NCI-H2196 (cell line): ENCODE measurements at regions not wholly inside any gene's neighbourhood (a gene's known extent, or its start where the extent isn't known, plus 50 kb on each side); places are given as distances from the start of the nearest gene placed in this dataset.
A peak's percentile ranks its signal among the peaks of the same experiment; 100 is the strongest.

Experiments
- DNase-seq: peaks from one replicate; lab custom pipeline; 2025; ENCODE audit not compliant: unreplicated experiment; lab: John Stamatoyannopoulos, UW

DNA sequence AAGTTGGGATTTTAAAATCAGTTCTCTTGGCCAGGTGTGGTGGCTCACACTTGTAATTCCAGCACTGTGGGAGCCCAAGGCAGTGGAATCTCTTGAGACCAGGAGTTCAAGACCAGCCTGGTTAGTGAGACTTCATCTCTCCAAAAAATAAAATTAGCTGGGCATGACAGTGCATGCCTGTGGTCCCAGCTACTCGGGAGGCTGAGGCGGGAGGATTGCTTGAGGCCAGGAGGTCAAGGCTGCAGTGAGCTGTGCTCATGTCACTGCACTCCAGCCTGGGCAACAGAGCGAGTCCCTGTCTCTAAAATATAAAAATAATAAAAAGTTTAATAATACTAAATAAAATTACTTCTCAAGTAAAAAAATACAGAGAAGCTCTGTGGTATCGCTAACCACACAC, 77.5 kb downstream of the FOXA2 start:
- DNase-seq, result no peak

DNA sequence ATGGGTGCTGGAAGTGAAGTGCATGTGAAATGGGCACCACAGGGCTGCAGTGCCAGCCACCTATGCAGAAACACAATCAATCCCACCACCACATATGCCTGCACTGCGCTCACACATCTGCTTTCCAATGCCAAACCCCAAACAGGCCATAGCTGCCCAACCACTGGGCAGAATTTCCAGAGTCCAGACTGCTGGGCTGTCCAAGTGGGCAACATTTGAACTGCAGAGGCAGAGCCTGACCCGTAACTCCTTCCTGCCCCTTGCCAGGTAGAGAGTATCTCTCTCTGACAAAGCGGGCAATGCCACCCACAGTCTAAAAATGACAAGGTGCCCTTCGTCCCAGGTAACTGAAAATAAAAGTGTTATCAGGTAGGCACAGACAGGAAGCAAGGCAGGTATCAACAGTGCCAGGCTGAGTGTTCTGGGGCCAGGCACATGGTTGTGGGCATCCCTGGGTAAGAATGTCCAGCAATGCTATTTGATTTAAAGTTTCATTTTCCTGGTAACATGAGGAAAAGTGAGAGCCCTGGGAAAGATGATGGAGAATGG, 79.5 kb downstream of the FOXA2 start:
- no peak for DNase-seq

DNA sequence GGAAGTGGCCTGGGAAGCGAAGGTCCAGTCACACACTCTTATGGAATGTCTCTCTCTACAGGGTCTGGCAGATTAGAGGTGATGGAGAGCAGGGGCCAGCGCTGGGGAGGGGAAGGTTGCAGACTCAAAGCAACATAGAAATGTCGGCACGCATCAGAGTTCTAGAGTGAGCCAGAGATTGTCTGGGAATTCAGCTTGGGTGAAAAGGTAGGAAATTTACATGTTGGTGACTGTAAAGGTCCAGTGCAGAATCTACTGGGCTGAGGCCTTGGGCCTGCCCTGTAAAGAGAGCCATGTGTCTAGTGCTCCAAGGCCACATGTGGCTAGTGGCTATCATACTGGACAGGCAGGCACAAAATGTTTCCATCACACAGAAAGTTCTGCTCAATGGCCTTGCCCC, 80.8 kb downstream of the FOXA2 start:
- DNase-seq, result no peak

DNA sequence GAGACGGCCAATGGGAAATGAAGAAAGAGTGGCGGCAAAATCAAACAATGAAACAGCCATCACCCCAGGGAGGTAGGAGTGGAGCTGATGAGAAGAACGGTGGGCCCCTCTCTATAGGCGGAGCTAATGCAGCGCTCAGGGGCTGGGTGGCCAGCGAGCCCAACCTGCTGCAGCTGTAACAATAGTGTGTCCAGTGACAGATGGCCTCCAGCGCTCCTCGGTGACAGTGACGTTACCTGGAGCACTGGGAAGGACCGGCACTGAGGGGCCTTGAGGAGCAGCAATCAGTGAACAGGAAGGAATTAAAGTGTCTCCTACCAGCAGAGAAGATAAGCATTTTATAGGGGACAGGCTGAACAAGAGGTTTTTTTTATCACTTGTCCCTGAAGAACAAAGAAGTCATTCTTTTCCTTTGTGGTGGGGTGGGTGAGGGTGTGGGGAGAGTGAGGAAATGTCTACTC, 81.6 kb downstream of the FOXA2 start:
- no peak for DNase-seq

DNA sequence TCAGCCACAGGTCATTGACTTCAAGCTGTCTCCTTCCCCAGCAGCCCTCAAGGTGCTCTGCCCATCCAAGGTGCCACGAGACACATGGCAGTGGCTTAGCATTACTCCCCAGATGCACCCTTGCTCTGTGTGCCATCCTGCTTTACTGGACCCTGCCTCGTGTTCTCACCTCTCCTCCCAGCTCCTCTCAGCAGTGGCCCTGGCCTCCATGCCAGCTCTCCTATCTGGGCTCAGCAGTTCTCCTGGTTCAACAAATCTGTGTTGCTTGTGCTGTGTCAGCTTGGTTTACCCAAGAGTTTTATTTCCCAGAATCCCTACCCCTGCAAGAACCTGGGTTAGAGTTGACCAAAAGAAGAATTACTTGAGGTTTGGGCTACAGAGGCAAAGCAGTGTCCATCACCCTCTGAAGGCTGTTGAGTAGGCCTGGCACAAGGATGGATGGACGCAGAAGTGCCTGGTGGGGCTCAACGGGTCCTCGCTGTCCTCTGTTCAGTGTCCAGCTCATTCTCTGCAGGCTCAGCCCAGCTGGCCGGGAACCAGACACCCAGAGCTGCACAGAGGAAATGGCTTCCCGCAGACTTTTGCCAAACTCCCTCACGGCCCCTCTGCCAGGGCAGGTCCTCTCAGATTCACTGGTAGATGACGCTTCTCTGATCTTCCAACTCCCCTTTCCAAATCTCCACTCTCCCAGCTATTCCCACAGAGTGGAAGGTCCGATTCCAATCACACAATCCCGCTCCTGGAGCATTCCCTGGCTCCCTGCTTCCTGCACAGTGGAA, 82.6 kb downstream of the FOXA2 start:
- DNase-seq, result no peak

DNA sequence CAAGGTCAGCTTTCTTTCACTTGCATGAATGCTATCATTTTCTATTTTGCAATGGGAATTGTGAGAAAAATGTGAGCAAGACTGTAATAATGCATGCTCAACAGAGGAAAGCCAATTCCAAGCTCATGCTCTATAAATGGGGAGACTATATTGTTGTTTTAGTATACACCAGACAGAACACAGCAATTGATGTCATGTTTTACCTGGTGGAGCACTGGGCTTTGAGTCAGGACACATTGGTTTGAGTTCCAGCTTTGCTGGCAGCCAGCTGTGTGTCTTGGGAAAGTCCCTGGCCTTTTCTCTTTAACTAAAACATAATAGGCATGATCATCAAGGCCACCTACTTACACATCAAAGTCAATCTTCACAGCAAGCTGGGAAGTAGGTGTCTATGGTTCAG, 83.3 kb downstream of the FOXA2 start:
- no peak for DNase-seq

DNA sequence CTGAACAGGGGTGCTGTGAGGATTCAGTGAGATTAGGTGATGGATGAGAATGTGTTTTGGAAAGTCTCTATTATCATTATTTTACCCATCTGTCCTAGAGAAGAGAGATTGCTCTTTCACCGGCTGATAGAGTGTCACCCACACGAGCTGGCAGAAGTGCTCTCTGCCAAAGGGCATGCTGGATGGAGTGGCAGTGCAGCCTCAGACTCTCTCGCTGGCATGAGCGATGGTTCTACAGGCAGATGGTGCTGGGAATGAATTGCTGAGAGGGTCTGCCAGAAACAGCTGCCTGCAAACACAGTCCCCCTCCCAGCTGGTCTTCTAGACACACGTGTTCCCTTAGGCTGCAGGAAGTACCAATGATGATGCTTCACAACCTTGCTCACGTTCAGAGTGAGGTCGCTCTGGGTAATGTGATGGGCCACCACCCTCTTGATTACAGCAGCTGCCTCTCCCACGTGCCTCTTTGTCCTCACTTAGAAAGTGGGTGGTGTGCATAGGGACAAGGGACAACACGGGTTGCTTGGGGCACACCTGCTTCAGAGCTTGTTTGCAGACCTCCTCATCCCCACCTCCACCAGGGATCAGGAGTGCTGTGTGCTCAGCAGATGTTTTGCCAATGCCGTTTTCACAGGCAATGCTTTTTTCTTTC, 84.7 kb downstream of the FOXA2 start:
- DNase-seq, result peak; percentile 71

DNA sequence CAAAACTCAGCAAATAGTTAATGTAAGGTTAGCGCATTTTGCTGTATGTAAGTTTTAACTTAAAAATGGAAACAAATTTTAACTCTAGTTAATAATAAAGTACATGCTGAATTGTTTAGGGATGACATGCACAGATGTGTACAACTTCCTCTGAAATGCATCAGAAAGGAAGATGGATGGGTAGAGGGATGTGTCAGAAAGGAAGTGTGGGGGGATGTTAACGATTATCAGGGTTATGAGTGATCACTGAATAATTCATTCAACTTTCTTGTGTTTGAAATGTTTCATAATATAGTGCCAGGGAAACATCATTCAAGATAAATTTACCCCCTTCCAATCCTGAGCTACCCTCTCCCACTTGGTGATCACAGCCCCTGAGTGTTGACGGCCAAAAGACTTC, 87.6 kb downstream of the FOXA2 start:
- DNase-seq, result no peak

DNA sequence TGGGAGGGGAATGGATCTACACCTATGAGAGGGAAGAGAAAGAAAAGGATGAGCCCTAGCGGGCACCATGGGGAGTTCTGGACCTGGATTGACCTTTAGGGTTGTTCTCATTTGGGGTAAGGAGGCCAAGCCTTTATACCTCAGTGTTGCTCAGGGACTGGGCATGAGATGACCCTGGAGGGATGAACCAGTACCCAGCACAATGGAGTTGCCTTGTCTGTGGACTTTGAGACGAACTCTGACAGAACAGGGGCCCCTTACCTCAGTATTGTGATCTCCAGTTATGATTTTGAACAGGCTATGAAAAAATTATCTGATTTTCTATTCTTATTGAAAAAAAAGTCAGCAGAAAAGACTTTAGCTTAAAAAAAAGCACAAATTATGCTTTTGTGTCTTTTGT, 88.6 kb downstream of the FOXA2 start:
- no peak for DNase-seq

DNA sequence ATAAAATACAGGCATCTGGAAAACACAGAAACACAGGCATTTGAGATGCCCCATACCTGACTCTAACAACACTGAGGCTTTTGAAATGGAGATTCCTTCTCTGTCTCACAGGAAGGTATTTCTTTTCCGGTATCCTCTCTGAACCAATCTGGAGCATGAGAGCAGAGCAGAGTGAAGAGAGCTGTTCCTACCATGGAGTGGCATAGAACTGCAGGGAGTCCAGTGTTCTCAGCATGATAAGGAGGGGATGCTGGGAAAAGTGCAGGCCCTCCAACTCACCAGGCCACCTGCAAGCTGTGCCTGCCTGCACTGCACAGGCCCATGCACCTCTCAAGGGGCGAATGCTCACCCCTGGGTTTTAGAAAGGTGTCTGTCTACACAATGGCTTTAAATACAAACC, 89.2 kb downstream of the FOXA2 start:
- DNase-seq, result no peak

DNA sequence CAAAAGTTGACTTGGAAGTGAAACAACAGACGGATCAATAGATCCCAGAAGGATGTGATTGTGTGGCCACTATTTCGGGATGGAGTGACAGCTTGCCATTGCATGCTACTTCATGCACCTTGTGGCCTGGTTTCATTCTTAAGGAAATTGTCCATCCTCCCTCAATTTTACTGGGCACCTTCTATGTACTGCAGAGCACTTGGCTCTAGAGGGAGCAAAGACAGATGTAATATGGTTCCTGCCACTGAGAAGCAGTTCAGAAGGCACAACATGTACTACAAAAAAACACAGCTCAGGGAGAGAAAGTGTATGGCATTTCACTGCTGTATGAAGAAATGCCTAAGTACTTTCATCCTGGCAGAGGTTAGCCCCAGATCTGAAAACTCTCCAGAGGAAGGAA, 91.9 kb downstream of the FOXA2 start:
- DNase-seq, result no peak

DNA sequence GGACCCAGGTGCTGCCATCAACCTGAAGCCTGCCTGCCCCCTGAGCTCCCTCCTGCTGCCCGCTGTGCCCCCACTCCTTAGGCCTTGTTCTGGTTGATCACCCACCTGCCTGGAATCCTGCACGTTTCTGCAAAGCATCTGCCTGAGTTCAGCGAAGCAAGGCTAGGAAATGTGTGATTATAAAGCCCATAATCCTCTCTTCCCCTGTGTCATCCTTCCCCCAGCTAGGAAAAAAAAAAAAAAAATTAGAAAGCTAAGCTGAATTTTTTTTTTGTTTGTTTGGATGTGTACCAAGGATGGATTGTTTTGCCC, 93.2 kb downstream of the FOXA2 start:
- no peak for DNase-seq

DNA sequence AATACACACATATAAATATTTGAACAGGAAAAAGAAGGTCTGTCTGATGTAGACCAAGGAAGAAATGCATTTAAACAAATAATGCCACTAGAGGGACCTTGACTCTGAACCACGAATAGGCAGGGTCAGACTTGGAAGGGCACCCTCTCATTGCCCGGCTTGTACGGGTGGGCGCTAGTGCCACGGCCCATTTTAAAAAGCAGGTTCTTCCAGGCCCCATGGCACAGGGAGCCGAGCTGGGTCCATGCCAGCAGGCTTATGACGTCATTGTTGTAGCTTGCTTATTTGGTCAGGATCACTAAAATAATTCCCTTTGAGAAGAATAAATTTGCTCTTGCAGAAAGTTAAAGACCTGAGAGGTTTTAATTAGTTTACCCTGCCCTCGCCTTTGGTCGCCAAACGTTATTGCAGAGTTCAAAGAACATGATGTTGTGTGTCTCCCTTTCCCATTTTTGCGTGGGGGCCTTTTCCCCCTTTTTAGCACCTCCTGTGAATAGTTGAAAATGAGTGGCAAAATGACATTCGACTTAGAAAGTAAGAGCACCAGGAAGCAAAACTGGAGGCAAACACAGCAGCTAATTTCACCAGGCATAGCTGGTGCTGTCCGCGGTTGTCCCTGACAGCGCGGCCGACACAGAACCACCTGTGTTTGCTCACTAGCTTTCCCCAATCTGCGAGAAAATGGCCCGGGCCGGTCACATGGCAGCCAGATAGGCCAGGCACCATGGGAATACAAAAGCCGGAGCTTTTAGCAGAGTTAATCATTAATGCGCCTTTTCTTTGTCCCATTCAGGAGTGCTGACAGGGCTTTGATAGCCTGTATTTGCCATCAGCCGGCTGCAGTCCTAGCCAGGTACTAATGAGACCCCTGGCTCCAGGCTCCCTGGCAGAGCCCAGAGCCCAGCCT, 93.8 kb downstream of the FOXA2 start:
- DNase-seq, result peak; percentile 71

DNA sequence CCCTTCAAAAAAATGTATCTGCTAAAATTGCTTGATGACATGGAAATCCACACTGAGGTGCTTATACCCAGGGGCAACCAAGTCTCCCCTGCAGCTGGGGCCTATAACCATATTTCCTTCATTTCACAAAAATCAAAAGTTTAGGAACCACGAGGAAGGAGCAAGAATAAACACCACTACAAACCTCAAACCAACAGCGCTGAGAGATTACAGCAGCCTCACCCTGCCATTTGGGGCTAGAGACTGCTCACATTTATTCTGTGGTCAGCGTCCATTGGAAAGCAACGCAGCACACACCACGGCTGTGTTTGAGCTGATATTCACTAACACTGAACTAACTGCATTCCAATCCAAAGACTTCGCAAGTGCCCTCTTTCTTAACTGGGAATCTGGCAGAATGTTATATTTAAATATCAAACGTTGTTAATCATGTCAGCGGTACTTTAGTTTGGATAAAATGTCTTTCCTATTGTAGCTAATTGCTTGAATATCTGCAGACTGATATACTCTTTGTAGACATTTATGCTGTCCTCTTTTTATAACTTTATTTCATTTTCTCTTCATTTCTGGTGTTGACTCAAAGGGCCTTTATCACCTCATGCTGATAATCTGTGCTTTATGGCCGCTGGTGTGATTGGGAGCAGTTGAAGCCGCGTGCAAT, 94.6 kb downstream of the FOXA2 start:
- no peak for DNase-seq

DNA sequence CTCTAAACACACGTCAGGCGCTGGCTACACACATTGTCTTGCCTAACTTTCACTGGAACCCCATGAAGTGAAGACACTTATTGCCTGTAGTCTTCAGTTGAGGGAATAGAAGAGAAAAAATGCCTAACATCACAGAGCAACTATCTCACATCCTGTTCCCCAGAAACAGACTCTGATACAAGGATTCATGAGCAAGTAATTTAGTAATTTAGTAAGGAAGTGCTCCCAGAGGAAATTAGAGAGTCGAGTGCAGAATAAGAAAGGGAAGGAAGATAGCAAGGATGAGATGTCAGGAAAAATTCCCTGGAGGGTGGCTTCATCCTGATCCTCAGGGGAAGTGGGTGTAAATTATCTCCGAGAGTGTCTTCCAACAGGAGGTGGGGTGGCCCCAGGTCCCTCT, 104.0 kb downstream of the FOXA2 start:
- DNase-seq, result no peak

DNA sequence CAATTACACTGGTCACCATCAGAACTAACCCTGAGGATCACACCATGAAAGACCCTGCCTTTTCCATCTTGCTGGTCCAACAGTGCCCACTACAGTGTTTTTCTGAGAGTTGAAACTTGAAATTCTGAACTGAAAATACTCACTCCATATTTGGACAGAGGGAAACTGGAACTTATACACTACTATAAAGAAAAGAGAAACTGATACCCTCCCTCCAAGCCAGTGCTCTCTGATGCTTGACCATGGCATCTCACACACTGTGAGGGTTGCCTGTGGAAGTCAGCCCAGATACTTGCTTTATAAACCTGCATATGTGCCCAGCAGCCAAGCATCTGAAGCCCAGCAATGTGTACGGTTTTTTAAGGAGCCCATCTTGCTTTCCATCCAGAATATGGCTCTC, 108.7 kb downstream of the FOXA2 start:
- no peak for DNase-seq

DNA sequence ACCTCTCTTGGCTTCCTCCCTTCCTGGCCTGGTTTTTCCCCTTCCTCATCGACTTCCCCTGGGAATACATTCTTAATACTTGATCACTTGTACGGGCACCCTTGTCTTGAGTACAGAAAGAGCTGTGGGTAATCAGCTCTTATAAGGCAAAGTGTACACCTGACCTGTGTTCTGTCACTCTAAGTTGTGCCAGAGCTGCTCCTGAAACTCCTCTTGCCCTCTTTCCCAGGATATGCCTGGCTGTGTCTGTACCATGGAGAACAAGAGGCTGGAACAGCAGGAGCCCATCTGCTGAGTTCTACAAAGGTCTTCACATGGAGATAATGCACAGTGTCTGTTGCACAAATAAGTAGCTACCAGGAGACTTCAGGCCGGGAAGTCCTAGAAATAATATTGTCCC, 110.1 kb downstream of the FOXA2 start:
- no peak for DNase-seq

DNA sequence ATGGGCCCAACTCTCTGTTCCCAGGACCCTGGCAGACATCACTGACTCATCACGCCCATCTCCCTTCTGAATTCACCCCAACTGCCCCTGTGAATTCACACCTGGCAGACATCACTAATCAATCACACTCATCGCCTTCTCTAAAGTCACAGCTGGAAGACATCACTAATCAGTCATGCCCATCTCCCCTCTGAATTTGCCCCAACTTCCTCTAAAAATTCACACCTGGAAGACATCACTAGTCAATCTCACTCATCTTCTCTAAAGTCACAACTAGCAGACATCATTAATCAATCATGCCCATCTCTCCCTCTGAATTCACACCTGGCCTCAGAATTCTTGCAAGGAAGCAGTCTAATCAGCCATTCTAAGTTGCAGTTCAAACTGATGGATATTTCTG, 111.1 kb downstream of the FOXA2 start:
- DNase-seq, result no peak

DNA sequence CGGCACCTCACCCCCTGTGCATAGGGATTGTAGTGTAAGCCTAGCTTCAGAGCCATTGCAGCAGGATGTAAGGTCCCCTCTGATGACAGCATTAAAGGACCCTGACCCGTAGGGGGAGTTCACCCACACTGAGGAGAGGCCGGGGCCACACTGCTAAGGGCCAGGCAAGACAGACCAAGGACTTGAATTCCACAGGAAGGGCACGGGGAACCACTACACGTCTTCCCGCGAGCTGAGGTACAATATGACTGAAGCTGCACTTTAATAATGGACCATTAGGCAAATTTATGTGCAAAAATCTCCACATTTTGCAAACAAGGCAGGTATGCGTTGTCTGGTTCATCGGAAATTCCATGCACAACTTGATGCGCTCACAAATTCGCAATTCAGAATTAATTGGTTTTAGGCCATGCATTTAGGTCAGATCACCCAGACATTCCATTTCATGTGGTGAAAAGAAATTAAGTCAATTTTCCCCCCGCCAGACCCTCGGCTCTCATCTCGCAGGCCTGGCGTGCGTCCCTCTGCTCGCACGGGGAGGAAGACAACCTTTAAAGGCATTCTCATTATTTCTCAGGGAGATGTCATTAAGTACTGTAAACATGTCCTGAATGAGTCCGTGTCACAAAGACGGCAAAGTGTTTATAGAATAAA, 111.8 kb downstream of the FOXA2 start:
- no peak for DNase-seq

DNA sequence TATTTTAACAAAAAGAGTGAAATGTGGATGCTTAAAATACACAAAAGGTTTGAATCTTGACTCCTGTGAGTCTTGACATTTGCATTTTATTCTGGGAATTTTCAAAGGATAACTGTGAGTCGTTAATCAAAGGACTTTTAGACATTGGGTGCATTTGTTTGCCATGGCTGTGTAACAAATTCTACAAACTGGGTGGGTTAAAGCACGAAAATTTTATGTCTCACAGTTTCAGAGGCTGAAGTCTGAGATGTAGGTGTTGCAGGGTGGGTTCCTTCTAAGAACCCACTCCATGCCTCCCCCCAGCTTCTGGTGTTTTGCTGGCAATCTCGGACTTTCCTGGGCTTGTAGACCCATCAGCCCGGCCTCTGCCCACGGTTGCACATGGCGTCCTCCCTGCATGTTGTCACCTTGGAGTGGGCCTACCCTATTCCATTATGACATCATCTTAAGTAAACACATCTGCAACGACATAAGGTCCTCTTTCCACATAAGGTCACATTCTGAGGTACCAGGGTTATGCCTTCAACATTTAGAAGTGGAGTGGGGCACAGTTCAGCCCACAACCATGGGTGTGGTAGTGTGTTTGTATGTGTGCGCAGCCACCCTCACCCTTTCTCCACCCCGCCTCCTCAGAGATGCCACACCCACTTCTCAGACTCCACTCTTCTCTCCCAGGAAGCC, 113.1 kb downstream of the FOXA2 start:
- DNase-seq, result no peak
